CD4-positive, alpha-beta T cell treated with Interferon alpha-2 for 1 hour (primary cell): ENCODE measurements at regions not wholly inside any gene's neighbourhood (a gene's known extent, or its start where the extent isn't known, plus 50 kb on each side); places are given as distances from the start of the nearest gene placed in this dataset.
"Not testable (repeated sequence)": the region's sequence is repeated elsewhere in the genome, so short reads cannot be mapped to it uniquely, and the experiment has no call there.

ENCODE experiments used
- DNase-seq, 2 donors: peaks; one replicate each; pipeline ENCODE4 v3.0.0-alpha.2; 2020 to 2022

DNA sequence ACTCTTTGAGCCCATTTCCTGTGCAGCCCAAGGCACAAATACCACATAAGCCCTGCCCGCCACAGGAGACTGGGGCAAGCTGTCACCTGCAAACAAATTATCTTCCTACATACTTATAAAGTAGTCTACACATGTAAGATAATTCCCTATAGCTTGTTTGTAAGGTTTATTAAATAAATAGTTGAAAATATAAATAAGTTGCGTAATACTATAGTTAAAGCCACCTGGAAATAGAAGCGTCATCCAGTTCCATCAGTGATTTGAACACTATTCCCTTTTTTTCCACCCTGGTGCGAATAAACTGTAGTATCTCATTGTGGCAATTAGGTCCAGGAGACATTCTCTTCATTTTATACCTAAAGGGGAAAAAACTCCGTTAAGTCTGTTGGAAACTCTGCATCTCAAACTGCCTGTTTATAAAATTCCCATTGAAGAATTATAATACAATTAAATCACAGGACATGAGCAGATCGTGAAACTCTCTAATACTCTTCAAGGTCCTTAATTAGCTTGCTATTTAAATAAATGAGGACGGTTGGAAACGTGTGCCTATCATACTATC, 66.7 kb upstream of the CCT8L2 start:
- DNase-seq = not testable (repeated sequence)

DNA sequence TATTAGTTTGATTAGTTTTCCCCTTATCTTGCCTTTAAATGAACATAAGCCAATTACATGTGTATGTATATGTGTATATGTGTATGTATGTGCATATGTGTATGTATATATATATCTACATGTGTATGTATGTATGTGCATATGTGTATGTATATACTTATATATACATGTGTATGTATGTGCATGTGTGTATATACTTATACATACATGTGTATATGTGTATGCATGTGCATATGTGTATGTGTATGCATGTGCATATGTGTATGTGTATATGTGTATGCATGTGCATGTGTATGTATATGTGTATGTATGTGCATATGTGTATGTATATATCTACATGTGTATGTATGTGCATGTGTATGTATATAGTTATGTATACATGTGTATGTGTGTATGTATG, 65.5 kb upstream of the CCT8L2 start:
- DNase-seq = no peak

DNA sequence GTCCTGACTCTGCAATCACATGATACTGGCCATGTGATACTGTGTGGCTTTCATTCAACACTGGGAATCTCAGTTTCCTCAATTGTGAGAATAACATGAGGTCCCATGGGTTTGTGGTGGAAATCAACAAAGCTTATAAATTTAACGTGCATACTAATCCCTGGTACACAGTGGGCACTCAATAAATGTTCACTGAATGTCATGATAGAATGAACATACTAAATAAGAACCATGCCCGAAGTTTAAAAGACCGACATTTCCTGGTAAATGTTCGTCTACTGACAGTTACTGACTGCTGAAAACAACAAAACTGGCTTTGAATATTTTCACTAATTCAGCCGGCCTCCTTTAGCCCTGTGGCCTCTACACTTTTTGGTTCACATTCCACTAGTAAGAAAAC, 62.3 kb upstream of the CCT8L2 start:
- DNase-seq = no peak

DNA sequence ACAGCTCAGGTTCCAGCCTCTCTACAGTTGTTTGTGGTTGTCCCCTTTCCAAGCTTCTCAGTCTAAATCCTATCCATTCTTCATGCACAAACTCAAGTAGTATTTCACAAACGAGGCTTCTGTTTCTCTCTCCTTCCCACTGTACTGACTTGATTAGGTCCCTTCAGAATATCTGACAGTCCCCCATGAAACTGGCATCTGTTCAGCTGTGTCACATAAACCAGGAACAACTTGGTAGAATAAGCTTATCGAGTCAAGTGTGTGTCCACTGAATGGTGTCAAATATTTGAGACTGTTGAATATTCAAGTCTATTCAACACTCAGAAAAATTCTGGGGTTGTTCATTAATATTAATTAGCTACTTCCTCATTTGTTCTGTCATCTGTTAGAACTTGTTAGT, 61.7 kb upstream of the CCT8L2 start:
- DNase-seq = not testable (repeated sequence)

DNA sequence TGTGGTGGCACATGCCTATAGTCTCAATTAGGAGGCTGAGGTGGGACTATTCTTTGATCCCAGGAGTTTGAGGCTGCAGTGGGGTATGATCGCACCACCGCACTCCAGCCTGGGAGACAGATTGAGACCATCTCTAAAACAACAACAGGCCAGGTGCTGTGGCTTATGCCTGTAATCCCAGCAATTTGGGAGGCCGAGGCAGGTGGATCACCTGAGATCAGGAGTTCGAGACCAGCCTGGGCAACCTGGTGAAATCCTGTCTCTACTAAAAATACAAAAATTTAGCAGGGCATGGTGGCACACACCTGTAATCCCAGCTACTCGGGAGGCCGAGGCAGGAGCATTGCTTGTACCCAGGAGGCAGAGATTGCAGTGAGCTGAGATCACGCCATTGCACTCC, 60.6 kb upstream of the CCT8L2 start:
- DNase-seq = not testable (repeated sequence)

DNA sequence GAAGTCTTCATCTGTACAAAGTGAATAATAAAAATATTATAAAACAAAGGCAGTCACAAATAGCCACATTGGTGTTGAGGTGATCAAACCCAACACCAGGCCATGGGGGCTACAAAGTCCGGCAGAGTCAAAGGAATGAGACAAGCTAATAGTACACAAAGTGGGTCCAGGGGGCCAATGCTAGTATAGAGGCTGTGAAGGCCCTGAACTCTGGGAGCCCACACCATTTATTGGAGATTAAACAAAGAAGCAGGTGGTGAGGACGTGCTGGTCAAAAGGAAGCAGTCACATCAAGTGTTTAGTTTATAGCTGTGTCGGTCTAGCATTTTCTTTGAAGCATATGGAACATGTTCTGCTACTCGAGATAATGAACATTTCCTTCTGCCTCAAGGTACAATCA, 58.6 kb upstream of the CCT8L2 start:
- no peak for DNase-seq
